ENCODE measurements at regions not wholly inside any gene's neighbourhood (a gene's known extent, or its start where the extent isn't known, plus 50 kb on each side); places are given as distances from the start of the nearest gene placed in this dataset.

GRCh38 chr10:14468023-14468441, 137.3 kb upstream of the FRMD4A start:
- TF ChIP-seq CTCF (IDR thresholded peaks at IDR 0.05; ENCODE audit: borderline replicate concordance, extremely low read depth, insufficient read depth): no peak
- Histone ChIP-seq H3K9ac (ENCODE audit: low read length in 3 of 3) (no peak overlapping the region), H3K4me1 (ENCODE audit: control insufficient read depth in 2 of 3, insufficient read depth in 2 of 3, low read depth in 1 of 3, low read length in 3 of 3) (no peaks in the 10 kb centered on the region), H3K9me3 (ENCODE audit: control insufficient read depth in 2 of 3, insufficient read depth in 1 of 3, low read length in 3 of 3) (no peaks in the 10 kb centered on the region), H3K27ac (ENCODE audit: low read depth in 2 of 2, low read length in 2 of 2) (no peak overlapping the region), H3K4me3 (ENCODE audit: low read length in 3 of 3) (no peak overlapping the region), H3K36me3 (ENCODE audit: control insufficient read depth in 2 of 3, insufficient read depth in 3 of 3, low read length in 3 of 3) (no peaks in the 10 kb centered on the region), H3K27me3 (ENCODE audit: control insufficient read depth, insufficient read depth, low read length) (no peaks in the 10 kb centered on the region)
- FAIRE-seq (no peak), DNase-seq (peak in 4 of 5 donors; percentile 47 to 74 (median 60))
- intact Hi-C loops (cut with DNase I): no loop called here

DNA sequence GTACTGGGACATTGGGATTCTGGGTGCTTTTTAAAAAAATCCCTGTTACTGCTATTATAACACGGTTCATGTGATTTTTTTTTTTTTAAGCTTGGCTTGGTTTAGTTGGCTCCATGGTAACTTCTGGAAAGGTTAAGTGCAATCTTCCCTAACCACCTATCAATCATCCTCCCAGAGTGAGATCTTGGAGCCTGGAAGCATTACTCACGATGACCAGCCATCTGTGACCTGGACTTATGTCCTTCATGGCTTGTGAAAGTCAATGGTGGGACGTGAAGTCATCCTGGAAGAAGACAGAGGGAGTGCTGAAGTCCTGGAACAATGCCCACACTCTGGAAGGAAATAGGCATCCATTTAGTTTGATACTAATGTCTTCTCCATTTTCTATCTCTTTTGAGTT, 135.5 kb upstream of the FRMD4A start:
- no peak for TF ChIP-seq CTCF (IDR thresholded peaks at IDR 0.05; ENCODE audit: borderline replicate concordance, extremely low read depth, insufficient read depth)
- Histone ChIP-seq H3K9ac (ENCODE audit: low read length in 3 of 3) (no peak overlapping the region), H3K9me3 (ENCODE audit: control insufficient read depth in 2 of 3, insufficient read depth in 1 of 3, low read length in 3 of 3) (no peaks in the 10 kb centered on the region), H3K4me1 (ENCODE audit: control insufficient read depth in 2 of 3, insufficient read depth in 2 of 3, low read depth in 1 of 3, low read length in 3 of 3) (no peaks in the 10 kb centered on the region), H3K27me3 (ENCODE audit: control insufficient read depth, insufficient read depth, low read length) (no peaks in the 10 kb centered on the region), H3K36me3 (ENCODE audit: control insufficient read depth in 2 of 3, insufficient read depth in 3 of 3, low read length in 3 of 3) (no peaks in the 10 kb centered on the region), H3K4me3 (ENCODE audit: low read length in 3 of 3) (no peak overlapping the region), H3K27ac (ENCODE audit: low read depth in 2 of 2, low read length in 2 of 2) (no peak overlapping the region)
- intact Hi-C loops (cut with DNase I): no loop called here
- DNase-seq (peak in 2 of 5 donors; percentile 60 to 72), FAIRE-seq (no peak)

GRCh38 chr10:14460447-14460846, 129.7 kb upstream of the FRMD4A start:
- Histone ChIP-seq H3K27me3 (ENCODE audit: control insufficient read depth, insufficient read depth, low read length) (no peaks in the 10 kb centered on the region), H3K27ac (ENCODE audit: low read depth in 2 of 2, low read length in 2 of 2) (no peak overlapping the region), H3K9ac (ENCODE audit: low read length in 3 of 3) (no peak overlapping the region), H3K4me1 (ENCODE audit: control insufficient read depth in 2 of 3, insufficient read depth in 2 of 3, low read depth in 1 of 3, low read length in 3 of 3) (peaks cover 0 to 3% (median 0%) of the 10 kb centered on the region in 3 donors), H3K4me3 (ENCODE audit: low read length in 3 of 3) (no peak overlapping the region), H3K9me3 (ENCODE audit: control insufficient read depth in 2 of 3, insufficient read depth in 1 of 3, low read length in 3 of 3) (no peaks in the 10 kb centered on the region), H3K36me3 (ENCODE audit: control insufficient read depth in 2 of 3, insufficient read depth in 3 of 3, low read length in 3 of 3) (no peaks in the 10 kb centered on the region)
- no peak for DNase-seq
- intact Hi-C loops (cut with DNase I): no loop called here
- no peak for FAIRE-seq
- TF ChIP-seq CTCF (IDR thresholded peaks at IDR 0.05; ENCODE audit: borderline replicate concordance, extremely low read depth, insufficient read depth): no peak

DNA sequence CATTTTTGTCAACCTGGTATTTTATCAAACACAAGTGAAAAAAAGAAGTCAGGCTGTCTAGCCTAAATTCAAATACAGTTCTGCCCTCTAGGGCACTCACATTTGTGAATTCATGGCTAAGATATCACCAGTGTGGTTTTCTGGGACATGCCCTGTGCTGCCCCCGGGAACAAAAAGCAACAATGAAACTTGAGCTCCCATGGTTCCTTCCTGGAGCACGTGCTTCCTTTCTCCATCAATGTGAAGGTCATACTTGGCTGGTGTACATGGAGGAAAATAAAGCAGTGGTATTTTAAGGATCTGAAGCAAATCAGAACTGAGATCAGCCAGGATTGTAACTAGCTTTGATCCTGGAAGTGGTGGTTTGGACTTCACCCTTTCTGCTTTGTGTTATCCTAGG, 128.9 kb upstream of the FRMD4A start:
- H3K9me3 ChIP-seq (ENCODE audit: control insufficient read depth in 2 of 3, insufficient read depth in 1 of 3, low read length in 3 of 3): no peaks in the 10 kb centered on the region
- no peaks in the 10 kb centered on the region for H3K36me3 ChIP-seq (ENCODE audit: control insufficient read depth in 2 of 3, insufficient read depth in 3 of 3, low read length in 3 of 3)
- intact Hi-C loops (cut with DNase I): no loop called here
- H3K9ac ChIP-seq (ENCODE audit: low read length in 3 of 3): no peak overlapping the region
- TF ChIP-seq CTCF (IDR thresholded peaks at IDR 0.05; ENCODE audit: borderline replicate concordance, extremely low read depth, insufficient read depth): no peak
- no peak overlapping the region for H3K4me3 ChIP-seq (ENCODE audit: low read length in 3 of 3)
- no peak for FAIRE-seq
- no peaks in the 10 kb centered on the region for H3K27me3 ChIP-seq (ENCODE audit: control insufficient read depth, insufficient read depth, low read length)
- peak in 1 of 5 donors; percentile 39 for DNase-seq
- H3K27ac ChIP-seq (ENCODE audit: low read depth in 2 of 2, low read length in 2 of 2): no peak overlapping the region
- H3K4me1 ChIP-seq (ENCODE audit: control insufficient read depth in 2 of 3, insufficient read depth in 2 of 3, low read depth in 1 of 3, low read length in 3 of 3): peaks cover 0 to 3% (median 0%) of the 10 kb centered on the region in 3 donors
